ENCODE measurements at regions not wholly inside any gene's neighbourhood (a gene's known extent, or its start where the extent isn't known, plus 50 kb on each side); places are given as distances from the start of the nearest gene placed in this dataset.
A peak's percentile ranks its signal among the peaks of the same experiment; 100 is the strongest.

- DNase-seq = peak in 1 of 5 donors; percentile 27
- no peaks in the 10 kb centered on the region for H3K4me1 ChIP-seq (ENCODE audit: insufficient read depth)
- no peak overlapping the region for H3K27ac ChIP-seq
- 78 to 83% (median 81%) methylated on average over 8 of the region's 8 CpGs for WGBS, 3 donors
- intact Hi-C loops (cut with DNase I) = no loop called here
- no peak overlapping the region for H3K4me3 ChIP-seq
- no peaks in the 10 kb centered on the region for H3K27me3 ChIP-seq
- H3K36me3 ChIP-seq = no peaks in the 10 kb centered on the region
- TF ChIP-seq CTCF (IDR thresholded peaks at IDR 0.05) = no peak
- TF ChIP-seq POLR2A (IDR thresholded peaks at IDR 0.05) = no peak
- TF ChIP-seq EP300 (IDR thresholded peaks at IDR 0.05) = no peak
- H3K9me3 ChIP-seq = no peaks in the 10 kb centered on the region
Measured at GRCh38 chr2:15040429-15041084, 408.0 kb downstream of the LRATD1 start.

GRCh38 chr2:15041429-15041837 is 408.9 kb downstream of the LRATD1 start:
- WGBS, 3 donors = 7 to 31% (median 18%) methylated on average over 5 of the region's 5 CpGs
- no peaks in the 10 kb centered on the region for H3K36me3 ChIP-seq
- H3K27me3 ChIP-seq = no peaks in the 10 kb centered on the region
- no peak for TF ChIP-seq POLR2A (IDR thresholded peaks at IDR 0.05)
- no peak for TF ChIP-seq EP300 (IDR thresholded peaks at IDR 0.05)
- no peak for TF ChIP-seq CTCF (IDR thresholded peaks at IDR 0.05)
- no peak for DNase-seq
- no peaks in the 10 kb centered on the region for H3K4me1 ChIP-seq (ENCODE audit: insufficient read depth)
- no peaks in the 10 kb centered on the region for H3K9me3 ChIP-seq
- intact Hi-C loops (cut with DNase I) = no loop called here
- H3K27ac ChIP-seq = no peak overlapping the region
- no peak overlapping the region for H3K4me3 ChIP-seq

- Histone ChIP-seq H3K36me3 (no peaks in the 10 kb centered on the region), H3K27ac (no peak overlapping the region), H3K4me1 (ENCODE audit: insufficient read depth) (no peaks in the 10 kb centered on the region), H3K9me3 (no peaks in the 10 kb centered on the region), H3K4me3 (no peak overlapping the region), H3K27me3 (no peaks in the 10 kb centered on the region)
- no peak for TF ChIP-seq EP300 (IDR thresholded peaks at IDR 0.05)
- no peak for TF ChIP-seq POLR2A (IDR thresholded peaks at IDR 0.05)
- TF ChIP-seq CTCF (IDR thresholded peaks at IDR 0.05) = no peak
- intact Hi-C loops (cut with DNase I) = no loop called here
- WGBS, 3 donors = 41 to 63% (median 46%) methylated on average over 6 of the region's 6 CpGs
- no peak for DNase-seq
Measured at GRCh38 chr2:15042801-15043217, 410.3 kb downstream of the LRATD1 start.

GRCh38 chr2:15043336-15044058 is 411.0 kb downstream of the LRATD1 start:
- 57 to 66% (median 62%) methylated on average over 4 of the region's 4 CpGs for WGBS, 3 donors
- no peaks in the 10 kb centered on the region for H3K4me1 ChIP-seq (ENCODE audit: insufficient read depth)

More at GRCh38 chr2:15043336-15044058, 411.0 kb downstream of the LRATD1 start:
- no peak for DNase-seq
- Histone ChIP-seq H3K27me3 (no peaks in the 10 kb centered on the region), H3K9me3 (no peaks in the 10 kb centered on the region), H3K36me3 (no peaks in the 10 kb centered on the region), H3K4me3 (no peak overlapping the region), H3K27ac (no peak overlapping the region)
- TF ChIP-seq EP300 (IDR thresholded peaks at IDR 0.05) (no peak), CTCF (IDR thresholded peaks at IDR 0.05) (no peak), POLR2A (IDR thresholded peaks at IDR 0.05) (no peak)
- intact Hi-C loops (cut with DNase I) = no loop called here

Data from ovary (tissue), 7 donors.